ENCODE measurements at regions not wholly inside any gene's neighbourhood (a gene's known extent, or its start where the extent isn't known, plus 50 kb on each side); places are given as distances from the start of the nearest gene placed in this dataset.
"Not testable (repeated sequence)": the region's sequence is repeated elsewhere in the genome, so short reads cannot be mapped to it uniquely, and the experiment has no call there.

GRCh38 chr2:77578354-77578753, 56.2 kb upstream of the LRRTM4 start:
- DNase-seq: no peak

- no peak for DNase-seq
These were observed 57.0 kb upstream of the LRRTM4 start for GRCh38 chr2:77579076-77579769.

- no peak for DNase-seq
These were observed 66.3 kb upstream of the LRRTM4 start for GRCh38 chr2:77588438-77588837.

GRCh38 chr2:77590298-77590917, 68.2 kb upstream of the LRRTM4 start:
- no peak for DNase-seq

- DNase-seq: not testable (repeated sequence)
These were observed 70.8 kb upstream of the LRRTM4 start for GRCh38 chr2:77592955-77593354.

GRCh38 chr2:77602771-77603170, 80.6 kb upstream of the LRRTM4 start:
- no peak for DNase-seq

- no peak for DNase-seq
These were observed 83.1 kb upstream of the LRRTM4 start for GRCh38 chr2:77604953-77605929.

- DNase-seq: no peak
These were observed 86.3 kb upstream of the LRRTM4 start for GRCh38 chr2:77608510-77608909.

- no peak for DNase-seq
These were observed 107.4 kb upstream of the LRRTM4 start for GRCh38 chr2:77629539-77629938.

- no peak for DNase-seq
These were observed 108.8 kb upstream of the LRRTM4 start for GRCh38 chr2:77631007-77631406.

GRCh38 chr2:77633601-77634000, 111.4 kb upstream of the LRRTM4 start:
- no peak for DNase-seq

- no peak for DNase-seq
These were observed 118.7 kb upstream of the LRRTM4 start for GRCh38 chr2:77640924-77641323.

- DNase-seq: no peak
These were observed 120.2 kb upstream of the LRRTM4 start for GRCh38 chr2:77642339-77642738.

- no peak for DNase-seq
These were observed 127.7 kb upstream of the LRRTM4 start for GRCh38 chr2:77649856-77650255.

GRCh38 chr2:77652499-77652898, 130.3 kb upstream of the LRRTM4 start:
- DNase-seq: no peak

GRCh38 chr2:77664491-77664890, 142.3 kb upstream of the LRRTM4 start:
- no peak for DNase-seq

GRCh38 chr2:77666251-77666980, 144.2 kb upstream of the LRRTM4 start:
- DNase-seq: no peak

- DNase-seq: not testable (repeated sequence)
These were observed 162.6 kb upstream of the LRRTM4 start for GRCh38 chr2:77684543-77685319.

- DNase-seq: no peak
These were observed 190.4 kb upstream of the LRRTM4 start for GRCh38 chr2:77712601-77713000.

- DNase-seq: no peak
These were observed 191.2 kb upstream of the LRRTM4 start for GRCh38 chr2:77713412-77713811.

- no peak for DNase-seq
These were observed 197.9 kb upstream of the LRRTM4 start for GRCh38 chr2:77720115-77720514.

- DNase-seq: no peak
These were observed 199.4 kb upstream of the LRRTM4 start for GRCh38 chr2:77721593-77721992.

Data from COR-L47 (cell line).